NOMO-1 treated with dmso at 0.1 percent for 144 hours (cell line): ENCODE measurements at regions not wholly inside any gene's neighbourhood (a gene's known extent, or its start where the extent isn't known, plus 50 kb on each side); places are given as distances from the start of the nearest gene placed in this dataset.
"Not testable (repeated sequence)": the region's sequence is repeated elsewhere in the genome, so short reads cannot be mapped to it uniquely, and the experiment has no call there.

Experiments used
- DNase-seq: peaks from one replicate; lab custom pipeline; 2025; ENCODE audit not compliant: unreplicated experiment; lab: John Stamatoyannopoulos, UW

DNA sequence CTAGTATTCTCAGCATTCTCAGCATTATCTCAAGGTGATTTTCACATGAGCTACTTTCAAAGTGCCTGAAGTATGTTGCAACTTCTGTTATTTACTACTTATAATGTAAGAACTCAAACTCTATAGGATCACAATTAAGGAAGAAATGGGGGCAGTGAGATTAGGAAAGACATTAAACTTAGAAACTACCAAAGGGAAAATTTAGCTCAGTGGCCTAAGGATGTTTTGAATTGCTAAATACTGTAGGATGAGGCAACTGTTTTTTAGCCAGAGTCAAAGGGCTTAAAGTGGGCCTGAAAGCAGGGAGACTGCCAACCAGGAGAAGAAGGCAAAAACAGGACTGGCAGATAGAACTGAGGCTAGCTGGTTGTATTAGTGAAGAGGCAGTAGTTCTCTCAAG is 55.5 kb upstream of the MBNL1 start:
- no peak for DNase-seq

DNA sequence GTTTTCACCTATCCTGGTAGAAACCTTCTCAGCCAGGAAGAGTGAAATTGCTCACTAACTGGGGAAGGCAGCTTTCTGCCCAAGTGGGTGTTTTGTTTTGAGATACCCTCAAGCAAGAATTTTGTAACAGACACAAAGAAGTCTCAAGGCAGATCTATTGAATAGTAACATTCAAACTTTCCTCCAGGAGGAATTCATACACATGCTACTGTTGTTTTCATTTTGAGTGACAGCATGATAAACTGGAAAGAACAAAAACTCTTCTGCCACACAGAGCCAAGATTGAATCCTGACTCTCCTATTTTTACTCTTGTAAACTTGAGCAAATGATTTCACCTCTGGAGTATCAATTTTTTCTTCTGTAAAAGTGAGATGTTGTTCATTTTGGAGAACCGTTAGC is 54.8 kb upstream of the MBNL1 start:
- no peak for DNase-seq

DNA sequence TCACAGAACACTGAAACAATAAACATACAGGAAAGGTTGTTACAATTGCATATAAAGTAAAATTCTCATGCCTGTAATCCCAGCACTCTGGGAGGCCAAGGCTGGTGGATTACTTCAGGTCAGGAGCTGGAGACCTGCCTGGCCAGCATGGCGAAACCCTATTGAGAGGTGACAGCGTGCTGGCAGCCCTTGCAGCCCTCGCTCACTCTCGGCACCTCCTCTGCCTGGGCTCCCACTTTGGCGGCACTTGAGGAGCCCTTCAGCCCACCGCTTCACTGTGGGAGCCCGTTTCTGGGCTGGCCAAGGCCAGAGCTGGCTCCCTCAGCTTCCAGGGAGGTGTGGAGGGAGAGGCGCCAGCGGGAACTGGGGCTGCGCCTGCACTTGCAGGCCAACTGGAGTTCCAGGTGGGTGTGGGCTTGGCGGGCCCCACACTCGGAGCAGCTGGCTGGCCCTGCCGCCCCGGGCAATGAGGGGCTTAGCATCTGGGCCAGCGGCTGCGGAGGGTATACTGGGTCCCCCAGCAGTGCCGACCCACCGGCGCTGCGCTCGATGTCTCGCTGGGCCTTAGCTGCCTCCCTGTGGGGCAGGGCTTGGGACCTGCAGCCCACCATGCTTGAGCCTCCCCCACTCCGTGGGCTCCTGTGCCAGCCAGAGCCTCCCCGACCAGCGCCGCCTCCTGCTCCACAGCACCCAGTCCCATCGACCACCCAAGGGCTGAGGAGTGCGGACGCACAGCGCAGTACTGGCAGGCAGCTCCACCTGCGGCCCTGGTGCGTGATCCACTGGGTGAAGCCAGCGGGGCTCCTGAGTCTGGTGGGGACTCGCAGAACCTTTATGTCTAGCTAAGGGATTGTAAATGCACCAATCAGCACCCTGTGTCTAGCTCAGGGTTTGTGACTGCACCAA is 51.5 kb upstream of the MBNL1 start:
- DNase-seq, result not testable (repeated sequence)

DNA sequence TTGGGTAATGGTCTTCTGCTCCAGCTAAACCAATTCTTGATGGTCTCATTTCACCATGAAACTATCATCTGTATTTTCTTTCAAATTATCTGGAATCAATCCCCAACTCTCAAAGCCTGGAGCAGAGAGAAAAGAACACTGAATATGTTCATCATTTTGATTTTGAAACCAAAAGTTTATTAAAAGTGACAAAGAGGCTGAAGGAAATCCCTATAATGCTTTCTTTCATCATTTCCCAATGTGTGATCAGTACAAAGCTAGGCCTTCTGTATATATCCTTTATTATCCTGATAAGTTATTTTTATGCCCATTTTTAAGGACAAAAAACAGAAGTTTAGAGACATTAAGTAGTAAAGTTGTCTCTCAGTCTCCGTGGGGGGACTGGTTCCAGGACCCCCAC is 50.1 kb upstream of the MBNL1 start:
- DNase-seq, result no peak
